ENCODE measurements at regions not wholly inside any gene's neighbourhood (a gene's known extent, or its start where the extent isn't known, plus 50 kb on each side); places are given as distances from the start of the nearest gene placed in this dataset.

- Histone ChIP-seq H3K4me3 (no peak overlapping the region), H3K79me2 (ENCODE audit: control insufficient read depth, insufficient read depth, low read length) (no peaks in the 10 kb centered on the region), H3K9ac (ENCODE audit: insufficient read depth in 1 of 2, low read depth in 2 of 2, low read length in 2 of 2) (no peak overlapping the region), H4K20me1 (replicated peaks; ENCODE audit: control insufficient read depth, insufficient read depth, low read length) (no peaks in the 10 kb centered on the region), H3K4me1 (replicated peaks in 1 of 2; ENCODE audit: control insufficient read depth in 2 of 2, insufficient read depth in 2 of 2, low read length in 2 of 2) (peaks cover 19 to 21% of the 10 kb centered on the region in 2 experiments; a peak in 4 of 5 replicates), H2AFZ (ENCODE audit: low read depth, low read length) (no peak overlapping the region), H3K9me1 (ENCODE audit: control insufficient read depth, insufficient read depth, low read length) (no peaks in the 10 kb centered on the region), H3K36me3 (ENCODE audit: control insufficient read depth, insufficient read depth, low read length) (no peaks in the 10 kb centered on the region), H3K27ac (ENCODE audit: extremely low read depth, low read depth, low read length) (no peak overlapping the region), H3K9me3 (replicated peaks; ENCODE audit: control insufficient read depth, insufficient read depth, low read depth, low read length) (no peaks in the 10 kb centered on the region), H3K4me2 (ENCODE audit: insufficient read depth, low read length) (no peak overlapping the region), H3K27me3 (ENCODE audit: control insufficient read depth in 2 of 2, insufficient read depth in 2 of 2, low read length in 2 of 2) (no peaks in the 10 kb centered on the region)
- no TSS peak for BruUV-seq (replicated peaks)
- WGBS (ENCODE audit: insufficient coverage, low coverage, missing lambda C conversion rate): 17% methylated on average over 8 of the region's 17 CpGs
- in situ Hi-C loops (cut with MboI): loop anchor here (5.0 kb wide), 1 partner anchor 622 kb away; no protein-coding TSS in a partner anchor
- ChIA-PET CTCF (ENCODE audit: low intra/inter-chr PET ratio) (interaction anchor here (2.5 kb wide), 1 partner anchor 615 kb away, joined by 20 read pairs; no protein-coding TSS in a partner anchor), POLR2A (no interaction called here)
- no peak for TF ChIP-seq HNRNPL (IDR thresholded peaks at IDR 0.05; ENCODE audit: low read depth, low read length)
- no peak for TF ChIP-seq TGIF2 (CRISPR knock-in tag; IDR thresholded peaks at IDR 0.05)
- TF ChIP-seq ARID2 (IDR thresholded peaks at IDR 0.05): no peak
- no peak for TF ChIP-seq STAT5B (CRISPR knock-in tag; IDR thresholded peaks at IDR 0.05)
- TF ChIP-seq XRCC3 (IDR thresholded peaks at IDR 0.05): no peak
- no peak for TF ChIP-seq ZNF639 (CRISPR knock-in tag; conservative IDR thresholded peaks at IDR 0.05 in 1 of 2, IDR thresholded peaks at IDR 0.05 in 1 of 2)
- no peak for TF ChIP-seq POLR2AphosphoS2 (IDR thresholded peaks at IDR 0.05; ENCODE audit: low read length)
- TF ChIP-seq ZNF696 (CRISPR knock-in tag; conservative IDR thresholded peaks at IDR 0.05): no peak
- TF ChIP-seq ARHGAP35 (IDR thresholded peaks at IDR 0.05; ENCODE audit: partially characterized antibody): no peak
- no peak for TF ChIP-seq HEY1 (CRISPR knock-in tag; IDR thresholded peaks at IDR 0.05; ENCODE audit: borderline replicate concordance)
- no peak for DNase-seq (ENCODE audit: extremely low read depth in 1 of 4, low spot score in 3 of 4)
- FAIRE-seq: no peak
- no peak for ATAC-seq
- intact Hi-C loops (cut with micrococcal nuclease): loop anchor here (5.0 kb wide), 2 partner anchors 103 to 612 kb away; no protein-coding TSS in a partner anchor
Measured at GRCh38 chr14:71754422-71755095, 177.7 kb upstream of the RGS6 start.

All from K562 (cell line).